ENCODE measurements at regions not wholly inside any gene's neighbourhood (a gene's known extent, or its start where the extent isn't known, plus 50 kb on each side); places are given as distances from the start of the nearest gene placed in this dataset.

DNA sequence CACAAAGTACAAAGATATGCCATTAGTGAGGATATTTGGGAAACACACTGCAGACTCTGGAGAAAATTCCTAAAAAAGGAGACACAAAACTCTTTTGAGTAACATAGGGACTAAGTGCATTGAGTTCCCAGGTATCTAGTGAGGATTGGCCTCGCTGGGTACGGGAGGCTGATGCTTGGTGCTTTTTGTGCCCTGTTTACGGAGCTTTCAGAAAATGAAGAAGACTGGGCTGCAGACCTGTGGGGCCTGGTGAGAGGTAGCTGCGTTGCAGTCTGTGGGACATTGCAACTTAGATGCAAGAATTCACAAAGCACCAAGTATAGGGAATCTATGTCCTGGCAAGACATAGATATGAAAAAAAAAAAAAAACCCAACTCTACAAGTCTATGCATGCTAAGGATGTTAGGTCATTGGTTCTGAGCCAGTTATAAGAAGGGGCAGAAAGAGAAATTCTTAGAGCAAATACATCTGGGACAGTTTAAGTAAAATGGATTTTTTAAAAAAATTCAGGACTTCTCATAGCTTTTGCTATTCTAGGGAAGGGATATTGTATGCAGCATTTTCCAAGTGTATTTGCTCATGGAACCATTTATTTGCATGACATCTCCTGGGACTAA lies 156.0 kb downstream of the SLC4A3 start:
- in situ Hi-C loops (cut with MboI; ENCODE audit: low pct_unique_long_range_greater_than_20kb in 2 of 9, low sequenced_read_pairs in 9 of 9, unreplicated experiment in 9 of 9): no loop called here
- 19 to 90% (median 82%) methylated on average over 1 to 4 of the region's 4 CpGs; no CpG with 5 or more reads in 2 of the 10 experiments for WGBS, 10 experiments
- no peak overlapping the region for H3K27ac ChIP-seq
- no peaks in the 10 kb centered on the region for H3K4me1 ChIP-seq (replicated peaks in 1 of 2)
- no peak overlapping the region for H3K4me3 ChIP-seq
- ATAC-seq (replicated peaks in 6 of 8): peak in 3 of 8 experiments; percentile 48 to 66 (median 63)

- in situ Hi-C loops (cut with MboI; ENCODE audit: low pct_unique_long_range_greater_than_20kb in 2 of 9, low sequenced_read_pairs in 9 of 9, unreplicated experiment in 9 of 9): no loop called here
- H3K4me3 ChIP-seq: no peak overlapping the region
- no peaks in the 10 kb centered on the region for H3K4me1 ChIP-seq (replicated peaks in 1 of 2)
- WGBS, 10 experiments: 0 to 86% (median 75%) methylated on average over 1 to 6 of the region's 6 CpGs; no CpG with 5 or more reads in 1 of the 10 experiments
- H3K27ac ChIP-seq: no peak overlapping the region
- ATAC-seq (replicated peaks in 6 of 8): no peak
Measured at GRCh38 chr2:219784178-219784577, 156.7 kb downstream of the SLC4A3 start.

GRCh38 chr2:219789476-219789875 lies 162.0 kb downstream of the SLC4A3 start:
- in situ Hi-C loops (cut with MboI; ENCODE audit: low pct_unique_long_range_greater_than_20kb in 2 of 9, low sequenced_read_pairs in 9 of 9, unreplicated experiment in 9 of 9): no loop called here
- H3K4me1 ChIP-seq (replicated peaks in 1 of 2): no peaks in the 10 kb centered on the region
- no peak for ATAC-seq (replicated peaks in 6 of 8)
- H3K27ac ChIP-seq: no peak overlapping the region
- H3K4me3 ChIP-seq: no peak overlapping the region

DNA sequence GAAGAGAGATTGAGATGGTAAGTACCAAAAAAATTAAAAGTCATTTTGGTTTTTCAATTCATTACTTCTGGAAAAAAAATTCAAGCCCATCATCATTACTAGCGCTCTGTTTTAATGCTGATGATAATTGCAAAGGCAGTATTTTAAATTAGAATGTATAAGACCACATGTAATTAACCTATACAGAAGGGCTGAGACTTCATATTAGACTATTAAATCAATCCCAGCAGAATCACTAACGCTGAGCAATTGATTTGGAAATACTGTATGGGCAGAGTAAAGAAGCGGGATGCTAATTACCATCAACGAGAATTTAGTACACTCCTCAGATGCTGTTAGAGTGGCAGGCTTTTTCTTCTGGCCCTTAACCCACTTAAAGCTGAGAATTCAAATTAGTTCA lies 165.0 kb downstream of the SLC4A3 start:
- WGBS, 10 experiments: 39 to 100% (median 85%) methylated on average over 1 to 4 of the region's 4 CpGs
- no peak for ATAC-seq (replicated peaks in 6 of 8)
- H3K4me3 ChIP-seq: no peak overlapping the region
- no peak overlapping the region for H3K27ac ChIP-seq
- H3K4me1 ChIP-seq (replicated peaks in 1 of 2): no peaks in the 10 kb centered on the region
- in situ Hi-C loops (cut with MboI; ENCODE audit: low pct_unique_long_range_greater_than_20kb in 2 of 9, low sequenced_read_pairs in 9 of 9, unreplicated experiment in 9 of 9): no loop called here

- in situ Hi-C loops (cut with MboI; ENCODE audit: low pct_unique_long_range_greater_than_20kb in 2 of 9, low sequenced_read_pairs in 9 of 9, unreplicated experiment in 9 of 9): no loop called here
- Histone ChIP-seq H3K4me3 (no peak overlapping the region), H3K4me1 (replicated peaks in 1 of 2) (no peaks in the 10 kb centered on the region), H3K27ac (no peak overlapping the region)
- 20 to 100% (median 78%) methylated on average over 1 to 2 of the region's 2 CpGs; no CpG with 5 or more reads in 2 of the 10 experiments for WGBS, 10 experiments
- no peak for ATAC-seq (replicated peaks in 6 of 8)
Measured at GRCh38 chr2:219798430-219798829, 171.0 kb downstream of the SLC4A3 start.

GRCh38 chr2:219803294-219803693 lies 175.9 kb downstream of the SLC4A3 start:
- in situ Hi-C loops (cut with MboI; ENCODE audit: low pct_unique_long_range_greater_than_20kb in 2 of 9, low sequenced_read_pairs in 9 of 9, unreplicated experiment in 9 of 9): no loop called here
- Histone ChIP-seq H3K4me1 (replicated peaks in 1 of 2) (no peaks in the 10 kb centered on the region), H3K27ac (no peak overlapping the region), H3K4me3 (no peak overlapping the region)
- WGBS, 10 experiments: 0 to 100% (median 68%) methylated on average over 1 to 2 of the region's 2 CpGs; no CpG with 5 or more reads in 2 of the 10 experiments
- ATAC-seq (replicated peaks in 6 of 8): no peak

DNA sequence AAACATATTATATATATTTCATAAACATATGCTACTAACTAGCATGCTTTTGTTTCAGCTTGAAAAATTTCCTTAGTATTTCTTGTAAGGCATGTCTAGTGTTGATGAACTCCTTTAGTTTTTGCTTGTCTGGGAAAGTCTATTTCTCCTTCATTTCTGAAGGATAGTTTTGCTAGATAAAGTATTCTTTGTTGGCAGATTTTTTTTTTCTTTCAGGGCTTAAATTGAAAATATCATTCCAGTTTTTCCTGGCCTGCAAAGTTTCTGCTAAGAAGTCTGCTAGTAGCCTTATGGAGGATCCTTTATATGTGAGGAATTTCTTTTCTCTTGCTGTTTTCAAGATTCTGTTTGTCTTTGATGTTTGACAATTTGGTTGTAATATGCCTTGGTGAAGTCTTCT lies 183.5 kb downstream of the SLC4A3 start:
- no peaks in the 10 kb centered on the region for H3K4me1 ChIP-seq (replicated peaks in 1 of 2)
- no peak for ATAC-seq (replicated peaks in 6 of 8)
- in situ Hi-C loops (cut with MboI; ENCODE audit: low pct_unique_long_range_greater_than_20kb in 2 of 9, low sequenced_read_pairs in 9 of 9, unreplicated experiment in 9 of 9): no loop called here
- H3K4me3 ChIP-seq: no peak overlapping the region
- no peak overlapping the region for H3K27ac ChIP-seq

DNA sequence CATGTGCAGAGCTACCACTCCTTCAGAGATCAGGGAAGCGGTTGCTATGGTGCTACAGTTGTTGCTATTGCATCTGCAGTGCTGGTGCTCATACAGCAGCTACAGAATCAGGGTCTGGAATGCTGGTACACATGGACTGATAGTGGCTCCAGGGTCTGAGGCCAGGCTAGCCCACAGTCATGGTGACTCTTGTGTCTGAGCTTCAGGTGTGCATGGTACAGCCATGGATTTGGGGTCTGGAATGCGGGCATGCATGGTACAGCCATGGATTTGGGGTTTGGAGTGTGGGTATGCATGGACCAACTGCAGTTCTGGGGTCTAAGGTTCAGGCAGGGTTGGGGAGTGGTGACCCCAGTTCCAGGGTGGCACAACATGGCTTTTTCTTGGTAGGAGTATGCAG lies 185.2 kb downstream of the SLC4A3 start:
- in situ Hi-C loops (cut with MboI; ENCODE audit: low pct_unique_long_range_greater_than_20kb in 2 of 9, low sequenced_read_pairs in 9 of 9, unreplicated experiment in 9 of 9): no loop called here
- no peak for ATAC-seq (replicated peaks in 6 of 8)
- WGBS, 10 experiments: 0 to 86% (median 20%) methylated on average over 1 of the region's 2 CpGs; no CpG with 5 or more reads in 7 of the 10 experiments

GRCh38 chr2:219820767-219821166 lies 193.3 kb downstream of the SLC4A3 start:
- H3K4me1 ChIP-seq (replicated peaks in 1 of 2): no peaks in the 10 kb centered on the region
- in situ Hi-C loops (cut with MboI; ENCODE audit: low pct_unique_long_range_greater_than_20kb in 2 of 9, low sequenced_read_pairs in 9 of 9, unreplicated experiment in 9 of 9): no loop called here
- 14 to 100% (median 70%) methylated on average over 1 to 4 of the region's 4 CpGs; no CpG with 5 or more reads in 3 of the 10 experiments for WGBS, 10 experiments
- no peak overlapping the region for H3K27ac ChIP-seq
- ATAC-seq (replicated peaks in 6 of 8): no peak
- no peak overlapping the region for H3K4me3 ChIP-seq

More for the DNA sequence above, 185.2 kb downstream of the SLC4A3 start:
- H3K4me1 ChIP-seq (replicated peaks in 1 of 2): no peaks in the 10 kb centered on the region
- no peak overlapping the region for H3K4me3 ChIP-seq
- no peak overlapping the region for H3K27ac ChIP-seq

GRCh38 chr2:219823574-219823973 lies 196.1 kb downstream of the SLC4A3 start:
- no peak overlapping the region for H3K27ac ChIP-seq
- H3K4me3 ChIP-seq: no peak overlapping the region
- whole genome bisulfite sequencing, 10 experiments: 30 to 95% (median 78%) methylated on average over 1 to 6 of the region's 7 CpGs; no CpG with 5 or more reads in 2 of the 10 experiments
- no peak for ATAC-seq (replicated peaks in 6 of 8)
- peaks cover 0 to 5% of the 10 kb centered on the region in 2 donors for H3K4me1 ChIP-seq (replicated peaks in 1 of 2)
- in situ Hi-C loops (cut with MboI; ENCODE audit: low pct_unique_long_range_greater_than_20kb in 2 of 9, low sequenced_read_pairs in 9 of 9, unreplicated experiment in 9 of 9): no loop called here

DNA sequence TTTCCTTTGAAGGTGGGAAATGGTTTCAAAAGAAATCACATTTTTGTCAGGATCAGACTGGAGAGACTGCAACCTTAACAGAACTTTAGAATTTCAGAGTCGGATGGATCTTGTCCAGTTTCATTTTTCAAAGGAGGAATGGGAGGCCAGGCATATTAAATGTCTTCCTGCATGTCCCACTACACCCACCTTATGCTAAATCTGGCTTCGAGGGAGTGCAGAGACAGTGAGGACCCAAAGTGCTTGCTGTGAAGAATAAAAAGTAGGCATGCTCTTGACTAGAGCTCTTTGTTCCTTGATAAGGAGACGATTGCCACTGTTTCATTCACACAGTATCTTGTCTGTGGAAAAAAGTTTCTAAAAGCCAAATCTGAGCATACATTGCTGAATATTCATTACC lies 197.6 kb downstream of the SLC4A3 start:
- no peak overlapping the region for H3K27ac ChIP-seq
- in situ Hi-C loops (cut with MboI; ENCODE audit: low pct_unique_long_range_greater_than_20kb in 2 of 9, low sequenced_read_pairs in 9 of 9, unreplicated experiment in 9 of 9): loop anchor here in 1 of 9 experiments (25.0 kb wide), 1 partner anchor 88 kb away; no protein-coding TSS in a partner anchor
- H3K4me3 ChIP-seq: no peak overlapping the region
- no peak for ATAC-seq (replicated peaks in 6 of 8)
- H3K4me1 ChIP-seq (replicated peaks in 1 of 2): peaks cover 0 to 5% of the 10 kb centered on the region in 2 donors
- WGBS, 10 experiments: 0 to 90% (median 80%) methylated on average over 2 to 3 of the region's 3 CpGs; no CpG with 5 or more reads in 5 of the 10 experiments

GRCh38 chr2:219828127-219828526 lies 200.7 kb downstream of the SLC4A3 start:
- ATAC-seq (replicated peaks in 6 of 8): peak in 2 of 8 experiments; percentile 11 to 26
- Histone ChIP-seq H3K4me1 (replicated peaks in 1 of 2) (peaks cover 0 to 5% of the 10 kb centered on the region in 2 donors), H3K27ac (no peak overlapping the region), H3K4me3 (no peak overlapping the region)
- in situ Hi-C loops (cut with MboI; ENCODE audit: low pct_unique_long_range_greater_than_20kb in 2 of 9, low sequenced_read_pairs in 9 of 9, unreplicated experiment in 9 of 9): loop anchor here in 1 of 9 experiments (25.0 kb wide), 1 partner anchor 91 kb away; no protein-coding TSS in a partner anchor
- WGBS, 10 experiments: 28 to 92% (median 64%) methylated on average over 1 to 5 of the region's 5 CpGs; no CpG with 5 or more reads in 5 of the 10 experiments

DNA sequence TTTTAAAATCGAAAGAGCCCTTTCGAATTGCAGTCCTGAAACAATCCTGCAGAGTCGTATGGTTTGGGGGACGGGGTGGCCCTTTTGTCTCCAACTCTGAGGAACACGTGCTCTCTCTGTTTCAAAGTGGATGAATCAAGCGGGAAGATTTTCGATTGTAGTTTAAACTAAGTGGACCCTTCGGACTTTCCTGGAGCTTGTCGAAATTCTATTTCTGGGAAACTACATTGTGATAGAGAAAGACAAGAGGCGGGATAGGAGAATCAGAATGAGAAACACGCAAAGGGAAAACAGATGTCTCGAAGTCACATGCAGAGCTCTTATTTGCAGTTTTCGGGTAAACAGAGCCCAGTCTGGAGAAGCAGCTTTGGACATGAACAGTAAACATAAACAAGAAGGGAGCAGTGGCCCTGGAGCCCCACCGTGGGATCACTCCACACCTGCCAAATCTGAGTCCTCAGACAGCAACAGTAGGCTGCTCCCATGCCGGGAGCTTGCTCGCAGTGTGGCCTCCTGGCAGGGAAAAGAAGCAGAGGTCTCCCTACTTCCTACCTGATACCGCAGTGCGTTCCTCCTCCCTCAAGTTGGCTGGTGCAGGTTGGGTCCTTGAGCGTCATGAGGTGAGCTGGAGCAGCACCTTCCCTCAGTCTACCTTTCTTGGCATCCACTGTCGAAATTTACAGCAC lies 202.4 kb downstream of the SLC4A3 start:
- in situ Hi-C loops (cut with MboI; ENCODE audit: low pct_unique_long_range_greater_than_20kb in 2 of 9, low sequenced_read_pairs in 9 of 9, unreplicated experiment in 9 of 9): loop anchor here in 1 of 9 experiments (25.0 kb wide), 1 partner anchor 93 kb away; no protein-coding TSS in a partner anchor
- Histone ChIP-seq H3K4me1 (replicated peaks in 1 of 2) (peaks cover 0 to 5% of the 10 kb centered on the region in 2 donors), H3K4me3 (no peak overlapping the region), H3K27ac (no peak overlapping the region)
- peak in 1 of 8 experiments; percentile 18 for ATAC-seq (replicated peaks in 6 of 8)
- 0 to 100% (median 90%) methylated on average over 1 to 18 of the region's 20 CpGs for WGBS, 10 experiments

Data from motor neuron (in vitro differentiated cells).